ENCODE measurements at regions not wholly inside any gene's neighbourhood (a gene's known extent, or its start where the extent isn't known, plus 50 kb on each side); places are given as distances from the start of the nearest gene placed in this dataset.
"Not testable (repeated sequence)": the region's sequence is repeated elsewhere in the genome, so short reads cannot be mapped to it uniquely, and the experiment has no call there.

DNA sequence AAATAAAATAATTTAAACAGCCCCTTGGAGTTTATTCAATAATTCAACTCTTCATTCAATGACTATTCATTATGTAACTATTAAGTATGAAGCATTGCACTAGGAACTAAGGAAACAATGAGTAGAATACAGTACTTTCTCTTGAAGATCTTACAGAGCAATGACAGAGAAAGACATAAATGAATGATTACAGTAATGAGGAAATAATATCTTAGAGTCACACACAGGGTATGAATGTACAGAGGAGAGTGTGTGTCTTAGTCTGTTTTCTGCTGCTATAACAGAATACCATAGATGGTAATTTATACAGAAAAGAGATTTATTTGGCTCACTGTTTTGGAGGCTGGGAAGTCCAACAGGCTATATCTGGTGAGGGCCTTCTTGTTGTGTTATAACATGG lies 120.5 kb upstream of the NRBF2 start:
- DNase-seq, result no peak
- H3K9me3 ChIP-seq, result no peaks in the 10 kb centered on the region
- H3K27me3 ChIP-seq, result peaks cover 7% of the 10 kb centered on the region; the same call in 1 of the 2 replicates
- no peaks in the 10 kb centered on the region for H3K36me3 ChIP-seq
- no peak overlapping the region for H3K4me3 ChIP-seq

GRCh38 chr10:63010203-63010602 lies 122.9 kb upstream of the NRBF2 start:
- Histone ChIP-seq H3K9me3 (no peaks in the 10 kb centered on the region), H3K27me3 (peaks cover 7% of the 10 kb centered on the region; the same call in 1 of the 2 replicates), H3K4me3 (no peak overlapping the region), H3K36me3 (no peaks in the 10 kb centered on the region)
- DNase-seq, result no peak

DNA sequence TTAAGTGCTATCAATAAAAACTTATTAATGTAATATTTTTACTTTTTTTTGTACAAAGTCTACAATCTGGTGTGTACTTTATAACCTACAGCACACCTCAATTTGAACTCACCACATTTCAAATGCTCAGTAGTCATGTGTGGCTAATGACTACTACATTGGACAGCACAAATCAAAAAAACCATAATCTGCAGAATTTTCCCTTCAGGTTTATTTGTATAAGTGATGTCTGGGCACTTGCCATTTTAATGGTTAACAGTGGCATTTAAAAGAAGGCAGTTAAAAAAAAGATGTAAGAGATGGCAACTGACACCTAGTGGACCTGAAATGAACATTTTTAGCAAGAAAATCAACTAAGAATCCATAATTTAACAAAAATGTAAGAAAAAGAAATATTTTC lies 124.6 kb upstream of the NRBF2 start:
- Histone ChIP-seq H3K4me3 (no peak overlapping the region), H3K36me3 (no peaks in the 10 kb centered on the region), H3K27me3 (peaks cover 7% of the 10 kb centered on the region; the same call in 1 of the 2 replicates), H3K9me3 (no peaks in the 10 kb centered on the region)
- no peak for DNase-seq

GRCh38 chr10:63007112-63007511 lies 126.0 kb upstream of the NRBF2 start:
- H3K36me3 ChIP-seq, result no peaks in the 10 kb centered on the region
- no peak overlapping the region for H3K4me3 ChIP-seq
- peaks cover 7% of the 10 kb centered on the region; the same call in 1 of the 2 replicates for H3K27me3 ChIP-seq
- no peak for DNase-seq
- H3K9me3 ChIP-seq, result no peaks in the 10 kb centered on the region

DNA sequence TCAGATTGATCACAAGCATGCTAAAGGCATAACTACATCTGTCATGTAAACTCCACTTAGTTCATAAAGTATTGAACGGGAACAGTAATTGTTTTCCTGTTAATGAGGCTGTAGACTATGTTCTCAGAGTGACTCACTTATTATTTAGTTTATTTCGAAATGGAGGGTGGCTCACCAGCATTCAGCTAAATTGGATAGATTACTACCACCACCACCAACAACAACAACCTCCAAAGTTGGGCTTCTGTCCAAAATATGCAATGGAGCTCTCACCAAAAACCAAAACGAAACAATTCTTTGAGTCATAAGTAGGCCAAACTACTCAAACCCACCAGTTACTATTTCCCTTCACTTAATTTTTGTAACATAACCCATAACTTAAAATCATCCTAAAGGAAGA lies 127.9 kb upstream of the NRBF2 start:
- H3K36me3 ChIP-seq, result no peaks in the 10 kb centered on the region
- peak; percentile 17 for DNase-seq
- H3K4me3 ChIP-seq, result no peak overlapping the region
- no peaks in the 10 kb centered on the region for H3K9me3 ChIP-seq
- peaks cover 7% of the 10 kb centered on the region; the same call in 1 of the 2 replicates for H3K27me3 ChIP-seq

- Histone ChIP-seq H3K9me3 (no peaks in the 10 kb centered on the region), H3K27me3 (peaks cover 4% of the 10 kb centered on the region; the same call in 1 of the 2 replicates), H3K4me3 (no peak overlapping the region), H3K36me3 (no peaks in the 10 kb centered on the region)
- DNase-seq, result no peak
These were observed 129.2 kb upstream of the NRBF2 start for GRCh38 chr10:63003816-63004453.

GRCh38 chr10:62996925-62997324 lies 136.2 kb upstream of the NRBF2 start:
- Histone ChIP-seq H3K27me3 (no peaks in the 10 kb centered on the region), H3K4me3 (no peak overlapping the region), H3K36me3 (no peaks in the 10 kb centered on the region), H3K9me3 (no peaks in the 10 kb centered on the region)
- DNase-seq, result no peak

- no peak for DNase-seq
- H3K9me3 ChIP-seq, result no peaks in the 10 kb centered on the region
- H3K27me3 ChIP-seq, result no peaks in the 10 kb centered on the region
- no peak overlapping the region for H3K4me3 ChIP-seq
- H3K36me3 ChIP-seq, result no peaks in the 10 kb centered on the region
These were observed 136.6 kb upstream of the NRBF2 start for GRCh38 chr10:62996516-62996915.

DNA sequence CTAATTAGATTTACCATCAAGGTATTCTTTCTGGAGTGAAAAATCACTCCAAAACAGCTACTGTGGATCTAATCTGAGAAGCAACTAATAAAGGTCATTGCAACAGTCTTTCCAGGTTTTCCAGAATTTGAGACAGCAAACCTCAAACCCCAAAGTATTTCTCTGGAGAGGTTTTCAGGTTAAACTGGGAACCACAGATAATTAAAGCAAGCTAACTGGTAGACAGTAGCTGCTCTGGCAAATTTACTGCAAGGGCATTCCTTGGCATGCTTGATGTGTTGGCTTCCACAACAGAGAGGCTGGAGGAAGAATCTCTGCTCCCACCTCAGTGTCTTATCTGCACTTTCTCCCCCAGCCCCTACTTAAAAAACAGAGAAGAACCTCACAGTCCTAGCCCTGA lies 140.0 kb upstream of the NRBF2 start:
- H3K36me3 ChIP-seq, result no peaks in the 10 kb centered on the region
- no peak overlapping the region for H3K4me3 ChIP-seq
- no peaks in the 10 kb centered on the region for H3K9me3 ChIP-seq
- no peaks in the 10 kb centered on the region for H3K27me3 ChIP-seq
- no peak for DNase-seq

- no peak overlapping the region for H3K4me3 ChIP-seq
- H3K36me3 ChIP-seq, result no peaks in the 10 kb centered on the region
- no peaks in the 10 kb centered on the region for H3K27me3 ChIP-seq
- H3K9me3 ChIP-seq, result no peaks in the 10 kb centered on the region
- no peak for DNase-seq
These were observed 140.9 kb upstream of the NRBF2 start for GRCh38 chr10:62992145-62992721.

GRCh38 chr10:62990126-62990525 lies 143.0 kb upstream of the NRBF2 start:
- no peaks in the 10 kb centered on the region for H3K27me3 ChIP-seq
- H3K9me3 ChIP-seq, result no peaks in the 10 kb centered on the region
- H3K4me3 ChIP-seq, result no peak overlapping the region
- no peak for DNase-seq
- H3K36me3 ChIP-seq, result no peaks in the 10 kb centered on the region

GRCh38 chr10:62985807-62986600 lies 147.1 kb upstream of the NRBF2 start:
- Histone ChIP-seq H3K9me3 (no peaks in the 10 kb centered on the region), H3K27me3 (no peaks in the 10 kb centered on the region), H3K4me3 (no peak overlapping the region), H3K36me3 (no peaks in the 10 kb centered on the region)
- DNase-seq, result no peak

DNA sequence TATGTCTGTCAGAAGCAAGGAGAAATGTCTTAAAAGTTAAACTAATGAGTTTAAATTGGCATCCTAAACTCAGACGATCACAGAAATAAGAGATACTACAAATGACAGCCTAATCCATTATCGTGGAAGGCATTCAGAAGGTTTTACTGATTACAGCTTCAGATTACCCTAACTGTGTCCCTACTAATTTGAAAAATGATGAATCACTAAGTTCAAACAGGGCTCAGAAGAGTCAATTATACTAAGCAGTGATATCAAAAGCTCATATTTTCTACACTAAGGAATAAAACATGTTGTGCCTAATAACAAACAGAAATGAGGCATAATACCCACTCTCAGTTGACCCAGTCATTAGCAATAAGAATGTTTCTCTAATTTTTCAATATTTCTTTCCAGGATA lies 152.0 kb upstream of the NRBF2 start:
- no peak for DNase-seq
- Histone ChIP-seq H3K36me3 (no peaks in the 10 kb centered on the region), H3K27me3 (no peaks in the 10 kb centered on the region), H3K9me3 (no peaks in the 10 kb centered on the region), H3K4me3 (no peak overlapping the region)

- Histone ChIP-seq H3K9me3 (no peaks in the 10 kb centered on the region), H3K27me3 (no peaks in the 10 kb centered on the region), H3K4me3 (no peak overlapping the region), H3K36me3 (no peaks in the 10 kb centered on the region)
- no peak for DNase-seq
These were observed 152.4 kb upstream of the NRBF2 start for GRCh38 chr10:62980687-62981086.

DNA sequence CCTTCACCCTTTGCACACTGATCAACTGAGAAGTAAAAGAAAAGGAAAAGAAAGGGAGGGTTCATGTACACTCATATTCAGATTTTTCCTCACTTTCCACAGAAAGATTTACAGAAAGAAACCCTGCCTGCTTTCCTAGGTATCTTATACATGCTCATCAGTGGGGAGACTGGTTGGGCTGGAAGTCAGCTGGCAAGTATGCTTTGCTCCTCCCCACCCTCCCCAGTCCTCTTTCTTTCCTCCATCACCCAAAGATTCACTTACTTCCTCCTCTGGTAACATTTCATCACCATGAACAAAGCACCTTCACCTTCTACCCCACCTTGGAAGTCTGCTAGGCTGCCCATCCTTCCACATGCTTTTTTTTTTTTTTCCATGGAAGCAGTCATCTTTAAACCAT lies 153.2 kb upstream of the NRBF2 start:
- Histone ChIP-seq H3K36me3 (no peaks in the 10 kb centered on the region), H3K27me3 (no peaks in the 10 kb centered on the region), H3K9me3 (no peaks in the 10 kb centered on the region; the same call in 1 of the 2 replicates), H3K4me3 (no peak overlapping the region)
- no peak for DNase-seq

GRCh38 chr10:62978482-62978881 lies 154.6 kb upstream of the NRBF2 start:
- DNase-seq, result no peak
- Histone ChIP-seq H3K36me3 (no peaks in the 10 kb centered on the region), H3K27me3 (no peaks in the 10 kb centered on the region), H3K4me3 (no peak overlapping the region), H3K9me3 (no peaks in the 10 kb centered on the region; the same call in 1 of the 2 replicates)

DNA sequence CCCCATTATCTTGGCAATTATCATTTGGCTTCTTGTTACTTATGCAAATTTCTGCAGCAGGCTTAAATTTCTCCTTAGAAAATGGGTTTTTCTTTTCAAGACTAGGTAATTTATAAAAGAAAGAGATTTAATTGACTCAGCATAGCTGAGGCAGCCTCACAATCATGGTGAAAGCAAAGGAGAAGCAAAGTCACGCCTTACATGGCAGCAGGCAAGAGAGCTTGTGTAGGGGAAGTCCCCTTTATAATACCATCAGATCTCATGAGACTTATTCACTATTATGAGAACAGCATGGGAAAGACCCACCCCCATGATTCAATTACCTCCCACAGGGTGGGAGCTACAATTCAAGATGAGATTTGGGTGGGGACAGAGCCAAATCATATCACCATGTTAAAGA lies 158.3 kb upstream of the NRBF2 start:
- not testable (repeated sequence) for H3K4me3 ChIP-seq, H3K27me3 ChIP-seq, DNase-seq, H3K9me3 ChIP-seq, H3K36me3 ChIP-seq

Data from MG63 (cell line).